ENCODE measurements at regions not wholly inside any gene's neighbourhood (a gene's known extent, or its start where the extent isn't known, plus 50 kb on each side); places are given as distances from the start of the nearest gene placed in this dataset.

- 77% methylated on average over 5 of the region's 9 CpGs for WGBS (ENCODE audit: insufficient coverage)
- H3K9me3 ChIP-seq (replicated peaks; ENCODE audit: control insufficient read depth, low read depth, low read length): peaks cover 5% of the 10 kb centered on the region
- H3K27ac ChIP-seq (ENCODE audit: low read length): peak overlapping the region; percentile 60
- no peaks in the 10 kb centered on the region for H3K36me3 ChIP-seq (ENCODE audit: control insufficient read depth, insufficient read depth, low read length)
- no peaks in the 10 kb centered on the region for H3K27me3 ChIP-seq (ENCODE audit: control insufficient read depth, insufficient read depth, low read length)
- peaks cover 16% of the 10 kb centered on the region for H3K4me1 ChIP-seq (ENCODE audit: control insufficient read depth, insufficient read depth, low read length)
- peak; percentile 90 for DNase-seq
- H3K4me3 ChIP-seq (ENCODE audit: low read length): no peak overlapping the region
Measured at GRCh38 chr1:244272471-244273261, 179.0 kb downstream of the ADSS2 start.

- Histone ChIP-seq H3K4me1 (ENCODE audit: control insufficient read depth, insufficient read depth, low read length) (peaks cover 16% of the 10 kb centered on the region), H3K36me3 (ENCODE audit: control insufficient read depth, insufficient read depth, low read length) (no peaks in the 10 kb centered on the region), H3K27ac (ENCODE audit: low read length) (peak overlapping the region; percentile 69), H3K9me3 (replicated peaks; ENCODE audit: control insufficient read depth, low read depth, low read length) (peaks cover 5% of the 10 kb centered on the region), H3K27me3 (ENCODE audit: control insufficient read depth, insufficient read depth, low read length) (no peaks in the 10 kb centered on the region), H3K4me3 (ENCODE audit: low read length) (peak overlapping the region; percentile 11)
- WGBS (ENCODE audit: insufficient coverage): 34% methylated on average over 3 of the region's 8 CpGs
- no peak for DNase-seq
Measured at GRCh38 chr1:244273262-244273844, 178.4 kb downstream of the ADSS2 start.

GRCh38 chr1:244273845-244274619 is 177.7 kb downstream of the ADSS2 start:
- peaks cover 5% of the 10 kb centered on the region for H3K9me3 ChIP-seq (replicated peaks; ENCODE audit: control insufficient read depth, low read depth, low read length)
- H3K4me3 ChIP-seq (ENCODE audit: low read length): peak overlapping the region; percentile 11
- peaks cover 16% of the 10 kb centered on the region for H3K4me1 ChIP-seq (ENCODE audit: control insufficient read depth, insufficient read depth, low read length)
- H3K36me3 ChIP-seq (ENCODE audit: control insufficient read depth, insufficient read depth, low read length): no peaks in the 10 kb centered on the region
- peak; percentile 92 for DNase-seq
- H3K27ac ChIP-seq (ENCODE audit: low read length): peak overlapping the region; percentile 69
- 35% methylated on average over 8 of the region's 13 CpGs for WGBS (ENCODE audit: insufficient coverage)
- H3K27me3 ChIP-seq (ENCODE audit: control insufficient read depth, insufficient read depth, low read length): no peaks in the 10 kb centered on the region

- DNase-seq: no peak
- H3K36me3 ChIP-seq (ENCODE audit: control insufficient read depth, insufficient read depth, low read length): no peaks in the 10 kb centered on the region
- H3K4me3 ChIP-seq (ENCODE audit: low read length): no peak overlapping the region
- WGBS (ENCODE audit: insufficient coverage): 32% methylated on average over 2 of the region's 3 CpGs
- H3K9me3 ChIP-seq (replicated peaks; ENCODE audit: control insufficient read depth, low read depth, low read length): no peaks in the 10 kb centered on the region
- H3K4me1 ChIP-seq (ENCODE audit: control insufficient read depth, insufficient read depth, low read length): peaks cover 16% of the 10 kb centered on the region
- no peak overlapping the region for H3K27ac ChIP-seq (ENCODE audit: low read length)
- no peaks in the 10 kb centered on the region for H3K27me3 ChIP-seq (ENCODE audit: control insufficient read depth, insufficient read depth, low read length)
Measured at GRCh38 chr1:244276646-244277045, 175.1 kb downstream of the ADSS2 start.

GRCh38 chr1:244280201-244280600 is 171.5 kb downstream of the ADSS2 start:
- no peaks in the 10 kb centered on the region for H3K27me3 ChIP-seq (ENCODE audit: control insufficient read depth, insufficient read depth, low read length)
- DNase-seq: no peak
- no peak overlapping the region for H3K4me3 ChIP-seq (ENCODE audit: low read length)
- H3K4me1 ChIP-seq (ENCODE audit: control insufficient read depth, insufficient read depth, low read length): no peaks in the 10 kb centered on the region
- H3K36me3 ChIP-seq (ENCODE audit: control insufficient read depth, insufficient read depth, low read length): no peaks in the 10 kb centered on the region
- WGBS (ENCODE audit: insufficient coverage): 47% methylated on average over 5 of the region's 7 CpGs
- no peak overlapping the region for H3K27ac ChIP-seq (ENCODE audit: low read length)
- H3K9me3 ChIP-seq (replicated peaks; ENCODE audit: control insufficient read depth, low read depth, low read length): no peaks in the 10 kb centered on the region

- Histone ChIP-seq H3K27me3 (ENCODE audit: control insufficient read depth, insufficient read depth, low read length) (no peaks in the 10 kb centered on the region), H3K4me1 (ENCODE audit: control insufficient read depth, insufficient read depth, low read length) (no peaks in the 10 kb centered on the region), H3K36me3 (ENCODE audit: control insufficient read depth, insufficient read depth, low read length) (no peaks in the 10 kb centered on the region), H3K27ac (ENCODE audit: low read length) (no peak overlapping the region), H3K4me3 (ENCODE audit: low read length) (no peak overlapping the region), H3K9me3 (replicated peaks; ENCODE audit: control insufficient read depth, low read depth, low read length) (no peaks in the 10 kb centered on the region)
- WGBS (ENCODE audit: insufficient coverage): 33% methylated on average over 1 of the region's 1 CpG
- DNase-seq: no peak
Measured at GRCh38 chr1:244280859-244281258, 170.8 kb downstream of the ADSS2 start.

- Histone ChIP-seq H3K27me3 (ENCODE audit: control insufficient read depth, insufficient read depth, low read length) (no peaks in the 10 kb centered on the region), H3K36me3 (ENCODE audit: control insufficient read depth, insufficient read depth, low read length) (no peaks in the 10 kb centered on the region), H3K9me3 (replicated peaks; ENCODE audit: control insufficient read depth, low read depth, low read length) (peaks cover 2% of the 10 kb centered on the region), H3K4me3 (ENCODE audit: low read length) (no peak overlapping the region), H3K4me1 (ENCODE audit: control insufficient read depth, insufficient read depth, low read length) (no peaks in the 10 kb centered on the region), H3K27ac (ENCODE audit: low read length) (no peak overlapping the region)
- no CpG with 5 or more reads among the region's 4 CpGs for WGBS (ENCODE audit: insufficient coverage)
- DNase-seq: no peak
Measured at GRCh38 chr1:244283772-244284171, 167.9 kb downstream of the ADSS2 start.

- no peak for DNase-seq
- Histone ChIP-seq H3K36me3 (ENCODE audit: control insufficient read depth, insufficient read depth, low read length) (no peaks in the 10 kb centered on the region), H3K9me3 (replicated peaks; ENCODE audit: control insufficient read depth, low read depth, low read length) (peaks cover 3% of the 10 kb centered on the region), H3K4me3 (ENCODE audit: low read length) (no peak overlapping the region), H3K27me3 (ENCODE audit: control insufficient read depth, insufficient read depth, low read length) (no peaks in the 10 kb centered on the region), H3K27ac (ENCODE audit: low read length) (no peak overlapping the region), H3K4me1 (ENCODE audit: control insufficient read depth, insufficient read depth, low read length) (no peaks in the 10 kb centered on the region)
- 71% methylated on average over 15 of the region's 17 CpGs for WGBS (ENCODE audit: insufficient coverage)
Measured at GRCh38 chr1:244284641-244285156, 167.0 kb downstream of the ADSS2 start.

- Histone ChIP-seq H3K4me3 (ENCODE audit: low read length) (no peak overlapping the region), H3K27me3 (ENCODE audit: control insufficient read depth, insufficient read depth, low read length) (no peaks in the 10 kb centered on the region), H3K9me3 (replicated peaks; ENCODE audit: control insufficient read depth, low read depth, low read length) (peaks cover 3% of the 10 kb centered on the region), H3K36me3 (ENCODE audit: control insufficient read depth, insufficient read depth, low read length) (no peaks in the 10 kb centered on the region), H3K4me1 (ENCODE audit: control insufficient read depth, insufficient read depth, low read length) (no peaks in the 10 kb centered on the region), H3K27ac (ENCODE audit: low read length) (no peak overlapping the region)
- DNase-seq: no peak
- WGBS (ENCODE audit: insufficient coverage): 33% methylated on average over 1 of the region's 5 CpGs
Measured at GRCh38 chr1:244286341-244286740, 165.4 kb downstream of the ADSS2 start.

- no peak overlapping the region for H3K4me3 ChIP-seq (ENCODE audit: low read length)
- 40% methylated on average over 1 of the region's 1 CpG for WGBS (ENCODE audit: insufficient coverage)
Measured at GRCh38 chr1:244287726-244288125, 164.0 kb downstream of the ADSS2 start.

More at GRCh38 chr1:244287726-244288125, 164.0 kb downstream of the ADSS2 start:
- no peak overlapping the region for H3K27ac ChIP-seq (ENCODE audit: low read length)
- H3K27me3 ChIP-seq (ENCODE audit: control insufficient read depth, insufficient read depth, low read length): no peaks in the 10 kb centered on the region
- H3K9me3 ChIP-seq (replicated peaks; ENCODE audit: control insufficient read depth, low read depth, low read length): peaks cover 3% of the 10 kb centered on the region
- no peak for DNase-seq
- H3K4me1 ChIP-seq (ENCODE audit: control insufficient read depth, insufficient read depth, low read length): no peaks in the 10 kb centered on the region
- H3K36me3 ChIP-seq (ENCODE audit: control insufficient read depth, insufficient read depth, low read length): no peaks in the 10 kb centered on the region
